ENCODE measurements at regions not wholly inside any gene's neighbourhood (a gene's known extent, or its start where the extent isn't known, plus 50 kb on each side); places are given as distances from the start of the nearest gene placed in this dataset.

DNA sequence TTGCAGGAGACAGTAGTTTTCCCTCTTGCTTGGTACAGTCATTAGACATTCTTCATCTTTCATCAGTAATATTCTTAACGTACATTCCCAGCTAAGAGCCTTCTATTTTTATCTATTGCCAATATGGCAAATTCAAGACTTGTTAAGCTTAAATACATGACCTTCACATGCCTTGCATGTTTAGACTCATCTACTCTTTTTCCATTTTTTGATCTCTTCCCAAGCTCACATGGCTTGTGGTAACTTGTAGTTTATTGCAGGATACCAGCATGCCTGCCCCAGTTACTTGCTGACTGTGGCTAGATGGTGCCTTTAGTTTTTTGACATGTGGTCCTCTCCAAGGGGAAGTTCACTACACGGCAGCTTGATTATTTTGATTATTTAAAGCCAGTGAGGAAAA lies 729.0 kb downstream of the SLC6A15 start:
- no peak for DNase-seq
- Histone ChIP-seq H3K36me3 (no peaks in the 10 kb centered on the region), H3K4me3 (ENCODE audit: low read depth, low read length) (no peak overlapping the region), H3K9me3 (ENCODE audit: severe bottlenecking) (no peaks in the 10 kb centered on the region), H3K27me3 (ENCODE audit: insufficient read depth, low read depth, severe bottlenecking) (no peaks in the 10 kb centered on the region), H3K27ac (no peak overlapping the region)
- TF ChIP-seq, protein P1, sequence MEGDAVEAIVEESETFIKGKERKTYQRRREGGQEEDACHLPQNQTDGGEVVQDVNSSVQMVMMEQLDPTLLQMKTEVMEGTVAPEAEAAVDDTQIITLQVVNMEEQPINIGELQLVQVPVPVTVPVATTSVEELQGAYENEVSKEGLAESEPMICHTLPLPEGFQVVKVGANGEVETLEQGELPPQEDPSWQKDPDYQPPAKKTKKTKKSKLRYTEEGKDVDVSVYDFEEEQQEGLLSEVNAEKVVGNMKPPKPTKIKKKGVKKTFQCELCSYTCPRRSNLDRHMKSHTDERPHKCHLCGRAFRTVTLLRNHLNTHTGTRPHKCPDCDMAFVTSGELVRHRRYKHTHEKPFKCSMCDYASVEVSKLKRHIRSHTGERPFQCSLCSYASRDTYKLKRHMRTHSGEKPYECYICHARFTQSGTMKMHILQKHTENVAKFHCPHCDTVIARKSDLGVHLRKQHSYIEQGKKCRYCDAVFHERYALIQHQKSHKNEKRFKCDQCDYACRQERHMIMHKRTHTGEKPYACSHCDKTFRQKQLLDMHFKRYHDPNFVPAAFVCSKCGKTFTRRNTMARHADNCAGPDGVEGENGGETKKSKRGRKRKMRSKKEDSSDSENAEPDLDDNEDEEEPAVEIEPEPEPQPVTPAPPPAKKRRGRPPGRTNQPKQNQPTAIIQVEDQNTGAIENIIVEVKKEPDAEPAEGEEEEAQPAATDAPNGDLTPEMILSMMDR (IDR thresholded peaks at IDR 0.05; ENCODE audit: low read depth, low read length) = no peak

DNA sequence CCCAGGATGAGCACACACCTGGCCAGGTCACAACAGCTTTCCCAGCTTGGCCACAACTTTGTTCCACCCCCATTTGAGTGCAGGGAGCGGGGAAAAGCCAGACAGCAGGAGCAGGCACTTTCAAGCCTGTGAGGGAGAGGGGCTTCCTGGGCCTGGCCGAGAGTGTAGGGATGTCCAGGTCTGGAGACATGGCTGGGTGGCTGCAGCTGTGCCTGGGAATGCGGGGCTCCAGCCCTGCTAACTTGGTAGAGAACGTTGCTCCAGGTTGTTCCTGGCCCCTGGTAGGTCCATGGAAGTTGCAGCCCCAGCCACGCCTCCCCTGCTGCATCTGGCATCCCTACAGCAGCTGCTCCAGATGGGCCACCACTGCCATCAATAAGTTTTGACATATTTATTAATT lies 738.5 kb downstream of the SLC6A15 start:
- H3K9me3 ChIP-seq (ENCODE audit: severe bottlenecking) = no peaks in the 10 kb centered on the region

DNA sequence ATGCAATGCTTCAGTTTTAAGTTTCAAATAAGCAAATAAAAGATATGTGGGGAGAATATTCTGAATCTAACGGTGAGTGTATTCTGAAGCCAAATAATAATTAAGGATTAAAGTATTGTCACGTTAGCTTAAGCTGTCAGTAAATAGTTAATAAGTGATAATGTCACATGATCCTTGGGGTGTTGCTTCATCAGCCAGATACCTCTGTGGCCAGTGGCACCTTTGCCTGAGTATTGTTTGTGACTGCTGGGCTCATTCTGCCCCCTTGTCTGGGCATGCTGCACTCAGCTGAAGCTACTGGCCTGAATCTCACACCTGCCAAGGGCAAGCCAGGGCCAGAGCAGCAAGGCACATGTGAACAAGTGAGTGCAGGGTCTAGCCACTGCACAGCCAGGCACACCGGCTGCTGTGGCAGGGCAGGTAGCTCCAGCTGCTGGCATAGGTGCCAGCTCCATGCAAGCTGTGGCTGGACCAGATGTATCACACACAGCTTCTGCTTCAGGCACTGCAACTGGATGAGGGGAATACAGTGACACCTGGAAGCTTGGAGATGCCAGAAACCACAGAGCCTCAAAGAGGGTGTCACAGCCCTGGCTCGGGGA lies 739.7 kb downstream of the SLC6A15 start:
- H3K27ac ChIP-seq = no peak overlapping the region
- no peak for DNase-seq
- no peaks in the 10 kb centered on the region for H3K36me3 ChIP-seq
- no peaks in the 10 kb centered on the region for H3K9me3 ChIP-seq (ENCODE audit: severe bottlenecking)
- H3K4me3 ChIP-seq (ENCODE audit: low read depth, low read length) = no peak overlapping the region
- H3K27me3 ChIP-seq (ENCODE audit: insufficient read depth, low read depth, severe bottlenecking) = no peaks in the 10 kb centered on the region
- TF ChIP-seq, protein P1 (IDR thresholded peaks at IDR 0.05; ENCODE audit: low read depth, low read length) = no peak

More for the DNA sequence above, 738.5 kb downstream of the SLC6A15 start:
- Histone ChIP-seq H3K36me3 (no peaks in the 10 kb centered on the region), H3K4me3 (ENCODE audit: low read depth, low read length) (no peak overlapping the region), H3K27me3 (ENCODE audit: insufficient read depth, low read depth, severe bottlenecking) (no peaks in the 10 kb centered on the region), H3K27ac (no peak overlapping the region)
- TF ChIP-seq, protein P1 (IDR thresholded peaks at IDR 0.05; ENCODE audit: low read depth, low read length) = no peak
- DNase-seq = no peak

DNA sequence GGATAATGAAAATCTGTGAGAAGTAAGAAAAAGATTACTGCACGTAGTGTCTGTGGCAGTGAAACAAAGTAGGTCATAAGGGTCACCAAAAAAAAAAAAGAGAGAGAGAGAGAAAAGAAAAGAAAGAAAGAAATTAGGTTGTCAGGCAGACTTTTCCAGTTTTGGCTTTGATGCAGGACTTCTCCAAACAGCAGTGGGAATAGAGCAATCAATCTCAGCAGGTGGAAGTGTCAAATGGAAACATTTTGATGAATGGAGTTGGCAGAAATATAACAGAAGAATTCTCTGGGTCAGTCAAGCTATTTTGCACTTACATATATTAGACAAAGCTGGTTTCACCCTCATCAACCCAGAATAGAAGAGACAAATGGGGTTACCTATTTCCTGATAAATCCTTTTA lies 745.8 kb downstream of the SLC6A15 start:
- Histone ChIP-seq H3K27ac (no peak overlapping the region), H3K9me3 (ENCODE audit: severe bottlenecking) (no peaks in the 10 kb centered on the region), H3K36me3 (no peaks in the 10 kb centered on the region), H3K27me3 (ENCODE audit: insufficient read depth, low read depth, severe bottlenecking) (no peaks in the 10 kb centered on the region), H3K4me3 (ENCODE audit: low read depth, low read length) (no peak overlapping the region)
- TF ChIP-seq, protein P1 (IDR thresholded peaks at IDR 0.05; ENCODE audit: low read depth, low read length) = no peak
- DNase-seq = no peak

DNA sequence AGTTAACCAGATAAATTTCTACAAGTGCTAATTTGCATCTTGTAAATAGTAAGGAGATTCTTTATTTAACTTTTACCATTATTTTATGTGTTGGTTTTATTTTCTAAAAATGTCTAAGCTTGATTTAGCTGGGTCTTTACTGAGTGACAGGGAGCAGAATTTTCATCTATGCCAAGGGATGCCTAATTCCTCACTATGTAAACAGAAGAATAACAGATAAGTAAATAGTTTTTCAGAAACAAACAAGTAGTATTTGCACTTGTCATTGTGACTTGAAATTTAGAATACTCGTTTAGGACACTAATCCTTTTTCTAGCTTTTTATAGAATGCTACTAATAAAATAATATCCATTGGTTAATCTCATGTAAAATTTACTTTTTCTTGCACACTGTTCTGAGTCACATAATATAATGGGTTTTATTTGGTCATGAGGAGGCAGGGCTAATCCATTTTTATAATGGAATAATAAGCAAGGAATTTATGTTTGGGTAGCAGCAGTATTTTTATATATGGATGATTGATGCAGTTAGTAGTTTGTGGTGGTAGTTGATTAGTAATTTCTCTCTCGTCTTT lies 746.5 kb downstream of the SLC6A15 start:
- Histone ChIP-seq H3K4me3 (ENCODE audit: low read depth, low read length) (no peak overlapping the region), H3K27ac (no peak overlapping the region), H3K27me3 (ENCODE audit: insufficient read depth, low read depth, severe bottlenecking) (no peaks in the 10 kb centered on the region), H3K9me3 (ENCODE audit: severe bottlenecking) (no peaks in the 10 kb centered on the region), H3K36me3 (no peaks in the 10 kb centered on the region)
- TF ChIP-seq, protein P1 (IDR thresholded peaks at IDR 0.05; ENCODE audit: low read depth, low read length) = no peak
- no peak for DNase-seq

DNA sequence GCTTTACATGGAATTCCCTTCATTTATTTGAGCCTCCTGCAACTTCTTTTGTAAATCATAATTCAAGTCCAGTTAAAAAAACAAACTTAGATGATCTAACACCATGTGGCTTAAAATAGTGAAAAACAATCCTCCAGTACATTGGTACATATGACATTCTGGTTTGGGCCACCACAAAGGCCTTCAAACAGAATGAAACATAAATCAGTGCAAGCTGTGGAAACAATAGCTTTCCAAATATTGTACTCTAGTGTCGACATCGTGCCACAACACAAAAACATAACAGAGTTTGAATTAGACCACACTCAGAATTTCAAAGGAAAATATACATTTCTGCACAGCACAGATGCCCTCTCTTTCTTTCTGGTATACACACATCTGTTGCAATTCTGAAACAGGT lies 751.3 kb downstream of the SLC6A15 start:
- Histone ChIP-seq H3K4me3 (ENCODE audit: low read depth, low read length) (no peak overlapping the region), H3K36me3 (no peaks in the 10 kb centered on the region), H3K27me3 (ENCODE audit: insufficient read depth, low read depth, severe bottlenecking) (no peaks in the 10 kb centered on the region), H3K9me3 (ENCODE audit: severe bottlenecking) (no peaks in the 10 kb centered on the region), H3K27ac (no peak overlapping the region)
- TF ChIP-seq, protein P1 (IDR thresholded peaks at IDR 0.05; ENCODE audit: low read depth, low read length) = no peak
- no peak for DNase-seq

Measured in WERI-Rb-1 (cell line).